GM21717 (cell line): ENCODE measurements at regions not wholly inside any gene's neighbourhood (a gene's known extent, or its start where the extent isn't known, plus 50 kb on each side); places are given as distances from the start of the nearest gene placed in this dataset.
"Not testable (repeated sequence)": the region's sequence is repeated elsewhere in the genome, so short reads cannot be mapped to it uniquely, and the experiment has no call there.

Experiments
- ATAC-seq: cut with Tn5 transposase; IDR thresholded peaks from one replicate; pipeline ENCODE4 v1.9.1; 2021; ENCODE audit warnings: mild to moderate bottlenecking, moderate library complexity; ENCODE audit not compliant: unreplicated experiment

DNA sequence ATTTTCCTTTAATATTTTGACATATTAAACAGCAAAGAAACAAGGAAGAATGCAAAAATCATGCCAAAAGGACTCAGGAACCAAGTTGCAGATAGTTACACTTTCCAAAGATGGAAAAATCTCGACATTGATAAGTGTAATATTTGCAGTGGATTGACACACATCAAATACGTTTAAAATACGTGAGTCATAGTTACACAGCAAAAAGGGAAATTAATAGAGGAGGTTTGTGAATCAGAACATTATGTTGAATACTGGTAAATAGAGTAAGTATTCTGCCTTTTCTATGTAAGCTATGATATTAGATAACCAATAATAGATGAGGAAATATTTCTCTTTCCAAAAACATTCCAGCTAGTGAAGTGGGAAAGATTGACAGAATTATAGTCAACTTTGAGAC lies 1761.3 kb upstream of the IGFBP7 start:
- ATAC-seq = no peak

DNA sequence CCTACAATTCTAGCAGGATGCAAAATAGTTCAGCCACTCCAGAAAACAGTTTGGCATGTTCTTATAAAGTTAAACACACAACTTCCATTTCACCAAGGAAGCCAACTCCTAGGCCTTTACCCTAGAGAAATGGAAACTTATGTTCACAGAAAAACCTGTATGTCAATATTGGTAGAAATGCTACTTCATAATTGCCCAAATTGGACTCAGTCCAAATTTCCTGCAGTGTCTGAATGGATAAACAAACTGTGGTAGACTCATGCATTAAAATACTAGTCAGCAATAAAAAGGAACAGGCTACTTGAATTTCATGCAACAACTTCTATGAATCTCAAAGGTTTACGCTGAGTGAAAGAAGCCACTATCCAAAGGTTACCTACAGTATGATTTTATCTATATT lies 1738.8 kb upstream of the IGFBP7 start:
- ATAC-seq = no peak

DNA sequence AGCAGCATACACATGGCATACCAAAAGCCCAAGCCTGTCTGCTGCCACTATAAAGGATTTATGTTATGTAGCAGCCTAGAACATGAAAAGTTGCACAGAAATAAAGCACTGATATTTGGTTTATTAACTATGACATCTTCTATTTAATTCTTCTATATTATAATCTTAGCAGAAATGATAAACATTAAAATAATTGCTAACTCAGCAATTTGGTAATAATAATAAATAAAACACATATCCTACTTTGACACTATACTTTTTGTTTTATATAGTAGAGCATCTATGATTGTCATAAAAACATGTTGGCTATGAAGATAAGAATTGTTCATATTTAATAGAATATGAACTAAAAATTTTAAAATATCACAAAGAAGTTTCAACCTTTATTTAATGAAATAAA lies 1733.3 kb upstream of the IGFBP7 start:
- ATAC-seq = no peak

DNA sequence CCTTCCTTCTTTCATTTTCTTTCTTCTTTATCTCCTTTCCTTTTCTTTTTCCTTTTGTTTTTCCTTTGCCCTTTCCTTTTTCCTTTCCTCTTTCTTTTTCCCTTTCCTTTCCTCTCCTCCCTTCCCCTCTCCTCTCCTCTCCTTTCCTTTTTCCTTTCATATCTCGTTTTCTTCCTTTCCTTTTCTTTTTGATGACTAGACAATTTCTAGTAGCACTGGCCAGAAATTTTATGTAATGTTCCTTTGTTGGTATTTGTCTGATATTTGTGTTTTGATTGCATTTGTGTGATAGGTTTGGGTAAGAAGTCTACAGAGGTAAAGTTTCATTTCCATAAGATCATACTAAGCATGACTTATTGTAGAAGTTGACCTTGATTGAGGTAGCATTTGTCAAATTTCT lies 1722.9 kb upstream of the IGFBP7 start:
- no peak for ATAC-seq

DNA sequence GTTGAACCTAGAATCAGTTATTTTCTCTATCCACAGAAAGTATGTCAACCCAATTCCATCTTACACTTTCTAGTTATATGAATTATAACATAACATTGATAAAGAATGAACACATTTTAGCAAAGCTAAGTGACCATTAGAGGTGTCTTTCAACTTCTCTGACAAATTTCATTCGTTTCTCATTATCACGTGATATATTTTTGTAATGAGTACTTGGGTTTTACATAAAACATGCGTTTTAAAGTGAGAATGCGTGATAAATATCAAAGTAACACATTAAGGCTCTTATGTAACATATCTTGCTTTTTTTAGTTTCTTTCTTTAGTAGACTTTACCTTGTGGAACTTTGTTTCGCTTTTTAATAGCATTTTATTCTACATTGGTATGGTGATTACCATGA lies 1715.1 kb upstream of the IGFBP7 start:
- no peak for ATAC-seq

DNA sequence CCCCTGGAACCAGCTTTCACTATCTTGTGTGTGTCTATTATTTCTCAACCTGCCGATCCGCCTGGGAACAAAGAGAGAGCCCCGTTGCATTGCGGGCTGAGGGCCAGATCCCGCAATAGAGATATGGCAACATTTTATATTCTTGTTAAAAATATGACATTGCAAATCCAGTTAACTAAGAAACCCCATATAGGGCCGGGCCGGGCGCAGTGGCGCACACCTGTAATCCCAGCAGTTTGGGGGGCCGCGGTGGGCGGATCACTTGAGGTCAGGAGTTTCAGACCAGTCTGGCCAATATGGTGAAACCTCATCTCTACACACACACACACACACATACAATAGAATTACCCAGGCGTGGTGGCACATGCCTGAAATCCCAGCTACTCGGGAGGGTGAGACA lies 1708.4 kb upstream of the IGFBP7 start:
- ATAC-seq = not testable (repeated sequence)

DNA sequence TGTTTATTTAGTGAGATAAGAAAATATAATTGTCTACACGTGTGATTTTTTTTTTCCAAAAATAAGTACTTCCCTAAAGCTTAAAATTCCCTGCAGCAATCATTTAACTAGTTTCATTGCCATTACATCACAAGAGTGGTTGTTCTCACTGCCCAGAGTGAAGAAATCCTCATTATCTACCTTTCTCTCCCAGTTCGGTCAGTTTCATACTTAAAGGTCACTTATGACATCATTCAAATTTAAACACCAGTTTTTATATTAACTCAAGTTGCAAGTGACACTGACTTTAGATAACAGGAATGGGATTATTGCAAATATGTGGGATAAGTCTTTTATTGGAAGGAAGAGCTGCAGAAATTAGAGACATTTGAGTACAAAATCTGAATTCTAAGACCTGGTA lies 1699.8 kb upstream of the IGFBP7 start:
- ATAC-seq = no peak

DNA sequence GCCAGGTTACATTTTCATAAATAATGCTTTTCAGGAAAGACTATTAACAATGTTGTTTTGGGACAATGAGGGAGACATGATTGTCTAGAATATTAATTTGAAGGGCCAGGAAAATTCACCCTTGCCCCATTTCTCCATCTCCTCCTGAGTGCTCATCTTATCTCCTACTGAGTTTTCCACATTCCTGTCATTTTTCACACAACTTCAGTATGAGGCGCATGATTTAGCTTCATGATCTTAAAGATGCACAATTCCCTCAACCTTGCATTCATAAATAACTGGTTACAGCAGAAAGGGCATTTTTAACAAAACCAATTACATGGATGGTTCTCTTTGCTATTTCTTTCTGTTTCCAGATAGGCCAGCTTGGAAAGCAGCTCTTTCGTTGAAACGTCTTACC lies 1699.2 kb upstream of the IGFBP7 start:
- ATAC-seq = no peak

DNA sequence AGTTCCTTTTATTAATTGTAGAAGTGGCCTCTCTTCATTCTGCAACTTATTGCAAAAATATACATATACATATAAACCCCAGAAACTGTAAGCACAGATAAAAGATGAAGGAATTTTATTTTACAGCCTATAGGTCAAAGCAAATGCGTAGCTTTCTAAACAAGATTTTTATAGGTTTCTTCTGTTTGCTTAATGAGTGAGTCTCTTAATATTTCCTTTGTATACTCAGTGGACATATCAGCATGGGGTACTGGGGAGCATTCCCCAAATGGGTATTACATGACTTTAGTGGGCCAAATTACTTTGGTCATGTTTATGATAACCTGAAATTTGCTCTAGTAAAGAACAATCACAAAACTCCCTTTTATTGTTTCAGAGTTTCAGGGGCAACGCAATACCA lies 1698.6 kb upstream of the IGFBP7 start:
- ATAC-seq = no peak

DNA sequence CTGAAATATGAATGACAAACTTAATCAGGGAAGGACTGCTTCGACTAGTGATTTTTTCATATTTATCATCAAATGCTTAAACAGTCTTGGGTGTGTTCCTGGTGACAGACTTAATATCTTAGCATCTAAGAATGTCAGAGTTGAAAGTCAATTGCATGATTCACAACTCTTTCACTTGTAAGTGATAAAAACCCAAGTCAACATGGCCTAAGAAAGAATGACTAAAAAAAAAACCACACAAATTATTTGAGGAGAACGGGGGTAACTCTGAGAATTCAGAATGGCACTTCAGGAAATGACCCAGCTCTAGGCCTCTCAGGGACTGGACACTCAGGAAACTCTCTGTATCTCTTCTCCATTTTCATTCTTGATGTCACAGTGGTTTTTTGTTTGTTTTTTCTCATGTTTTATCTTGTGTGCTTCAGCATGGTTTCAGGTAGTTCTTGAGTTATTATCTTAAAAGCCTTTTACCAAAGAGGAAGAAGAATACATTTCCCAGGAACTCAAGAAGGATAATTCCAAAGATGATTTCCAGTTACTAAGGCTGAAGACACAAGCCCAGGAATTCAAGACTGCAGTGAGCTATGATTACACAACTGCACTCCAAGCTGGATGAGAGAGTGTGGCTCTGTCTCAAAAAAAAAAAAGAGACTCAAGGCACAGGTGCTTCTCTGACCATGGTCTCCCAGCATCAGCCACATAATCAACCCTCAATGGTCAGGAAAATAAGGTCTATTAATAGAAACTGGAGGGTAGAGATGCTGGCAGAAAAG lies 1697.8 kb upstream of the IGFBP7 start:
- ATAC-seq = no peak

DNA sequence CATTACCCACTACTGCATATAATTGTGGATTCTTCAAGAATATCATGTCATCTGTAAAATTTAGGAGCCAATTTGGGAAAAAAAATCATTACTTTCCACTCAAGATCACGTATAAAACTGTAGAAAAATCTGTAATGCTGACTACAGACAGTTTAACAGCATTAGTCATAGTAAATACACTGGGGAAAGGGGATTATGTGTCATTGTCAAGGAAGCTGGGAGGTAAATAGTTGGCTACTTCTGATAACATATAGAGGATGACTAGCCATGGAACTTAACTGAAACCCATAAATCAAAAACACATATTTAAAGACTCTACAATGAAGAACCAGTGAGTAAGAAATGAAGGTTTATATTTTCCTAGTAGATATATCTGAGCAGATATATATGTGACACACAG lies 1666.4 kb upstream of the IGFBP7 start:
- no peak for ATAC-seq

DNA sequence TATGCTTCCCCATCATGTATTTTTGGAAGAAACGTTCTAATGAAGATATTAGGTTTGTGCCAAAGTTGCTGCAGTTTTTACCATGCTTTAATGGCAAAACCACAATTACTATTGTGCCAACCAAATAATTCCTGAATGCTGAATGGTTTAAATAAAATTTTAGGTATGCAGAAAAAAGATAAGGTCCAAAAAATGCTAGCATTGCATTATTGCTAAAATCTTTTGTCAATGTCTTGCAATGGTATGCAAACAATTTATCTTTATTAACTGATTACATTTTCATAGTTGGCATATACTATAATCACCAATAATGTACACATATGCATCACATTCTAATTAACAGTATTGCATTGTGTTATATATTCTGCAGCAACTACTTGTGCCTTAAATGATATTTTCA lies 1657.4 kb upstream of the IGFBP7 start:
- no peak for ATAC-seq

DNA sequence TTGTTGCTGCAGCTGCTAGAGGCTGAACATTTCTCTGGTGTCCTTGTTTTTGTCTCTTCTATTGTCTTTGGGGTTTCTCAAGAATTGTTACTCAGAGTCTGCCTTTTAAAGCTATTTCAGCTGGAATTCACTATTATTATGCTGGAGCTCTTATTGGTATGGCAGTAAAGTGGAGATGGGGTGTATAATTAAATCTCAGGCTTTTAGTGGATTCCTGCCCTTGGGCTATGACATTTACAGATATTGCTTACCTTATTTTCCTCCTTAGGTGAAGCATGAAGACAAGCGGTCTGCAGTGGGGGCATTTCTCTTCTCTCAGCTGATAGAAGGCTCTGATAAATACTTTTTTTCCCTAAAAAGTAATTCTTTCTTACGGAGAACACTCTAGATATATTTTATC lies 1656.6 kb upstream of the IGFBP7 start:
- no peak for ATAC-seq

DNA sequence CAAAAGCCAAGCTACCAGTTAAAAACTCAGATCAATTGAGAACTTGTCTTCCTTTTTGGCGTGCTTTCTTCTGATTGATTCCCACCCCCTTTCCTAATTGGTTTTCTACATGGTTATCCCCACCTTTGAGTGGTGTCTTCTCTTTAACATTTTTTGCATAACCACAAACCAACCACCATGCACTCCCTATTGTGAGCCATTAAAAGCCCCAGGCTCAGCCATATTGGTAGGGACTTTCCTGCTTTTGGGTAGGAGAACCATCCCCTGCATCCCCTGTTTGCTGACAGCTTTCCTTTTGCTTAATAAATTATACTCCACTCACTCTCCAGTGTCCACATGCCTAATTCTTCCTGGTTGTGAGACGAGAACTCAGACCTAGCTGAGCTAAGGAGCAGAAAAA lies 1651.4 kb upstream of the IGFBP7 start:
- ATAC-seq = no peak

DNA sequence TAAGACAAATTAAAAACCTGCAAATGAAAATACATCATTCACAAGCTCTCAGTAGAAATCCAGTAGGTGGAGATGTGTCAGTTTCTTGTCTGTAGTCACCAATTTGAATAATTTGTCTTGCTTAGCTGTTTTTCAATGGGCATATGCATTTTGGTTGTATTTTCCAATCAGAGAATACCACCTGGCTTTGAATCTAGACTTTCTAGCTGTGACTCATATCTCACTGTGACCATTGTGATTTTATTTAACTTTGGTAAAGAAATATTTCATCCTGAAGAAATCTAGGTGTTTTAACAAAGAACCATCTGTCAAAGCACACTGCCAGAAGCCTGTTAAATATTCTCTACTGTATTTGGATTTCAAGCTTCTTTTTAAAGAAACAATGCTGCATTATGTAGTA lies 1650.6 kb upstream of the IGFBP7 start:
- ATAC-seq = no peak

DNA sequence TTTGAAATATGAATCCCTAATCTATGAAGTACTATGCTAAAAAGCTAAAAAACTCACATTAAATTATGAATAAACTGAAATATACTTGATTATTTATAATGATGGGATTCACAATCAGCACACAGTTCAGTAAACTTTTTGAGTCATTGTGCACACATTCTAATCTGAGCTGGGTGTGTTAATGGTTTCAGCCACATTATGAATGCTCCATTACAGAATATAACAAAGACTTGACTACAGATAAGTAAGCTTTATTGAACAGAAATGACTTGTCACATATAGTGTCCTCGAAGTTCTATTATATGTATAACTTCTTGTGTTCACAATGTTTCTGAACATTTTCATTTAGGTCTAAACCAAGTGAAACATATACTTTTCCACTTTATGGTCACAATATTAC lies 1649.9 kb upstream of the IGFBP7 start:
- no peak for ATAC-seq

DNA sequence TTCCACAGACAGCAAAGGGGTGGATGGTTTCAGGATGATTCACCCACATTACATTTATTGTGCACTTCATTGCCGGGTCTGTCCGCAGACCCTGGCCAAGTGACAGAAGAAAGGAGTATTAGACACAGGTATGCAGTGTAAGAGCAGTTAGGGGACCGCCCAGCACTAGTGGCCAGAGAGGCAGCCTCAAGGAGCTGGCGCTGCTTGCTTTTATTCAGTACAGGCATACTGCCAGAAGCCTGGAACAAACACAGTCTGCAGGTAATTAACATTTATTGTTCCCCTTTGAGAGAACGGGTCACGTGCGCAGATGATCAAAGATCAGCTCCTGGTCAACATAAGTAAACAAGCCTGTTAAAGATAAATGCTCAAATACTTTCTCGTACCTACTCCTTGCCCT lies 1639.0 kb upstream of the IGFBP7 start:
- no peak for ATAC-seq

DNA sequence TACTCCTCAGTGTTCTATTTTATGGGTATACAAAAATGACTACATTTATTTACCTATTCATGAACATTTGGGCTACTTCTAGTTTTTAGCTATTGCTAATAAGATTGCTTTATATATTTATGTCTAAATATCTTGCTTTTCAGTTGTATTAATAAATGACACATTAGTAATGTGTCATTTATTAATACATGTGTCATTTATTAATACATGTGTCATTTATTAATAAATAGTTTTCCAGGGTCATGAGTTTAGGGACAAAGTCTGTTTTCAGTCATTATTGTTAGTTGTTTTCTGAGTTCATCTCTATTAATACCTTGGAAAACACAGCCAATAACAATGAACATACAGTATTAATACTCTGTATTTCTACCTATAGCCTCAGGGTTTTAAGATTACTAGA lies 1630.7 kb upstream of the IGFBP7 start:
- no peak for ATAC-seq

DNA sequence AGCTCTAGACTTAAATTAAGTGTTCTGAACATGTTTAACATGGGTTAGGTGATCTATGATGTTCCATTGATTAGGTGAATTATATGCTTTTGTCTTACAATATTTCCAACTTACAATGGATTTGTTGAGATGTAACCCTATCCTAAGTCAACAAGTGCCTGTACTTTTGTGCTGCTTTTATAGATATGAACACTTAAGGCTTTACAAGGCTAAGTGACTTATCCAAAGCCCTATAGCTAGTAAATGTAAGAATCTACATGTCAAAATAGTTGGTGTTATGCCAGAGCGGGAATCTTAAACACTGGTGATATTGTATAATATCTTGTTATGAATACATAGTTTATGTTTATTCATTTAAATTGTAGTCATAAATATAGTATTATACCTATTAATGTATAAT lies 1629.1 kb upstream of the IGFBP7 start:
- no peak for ATAC-seq

DNA sequence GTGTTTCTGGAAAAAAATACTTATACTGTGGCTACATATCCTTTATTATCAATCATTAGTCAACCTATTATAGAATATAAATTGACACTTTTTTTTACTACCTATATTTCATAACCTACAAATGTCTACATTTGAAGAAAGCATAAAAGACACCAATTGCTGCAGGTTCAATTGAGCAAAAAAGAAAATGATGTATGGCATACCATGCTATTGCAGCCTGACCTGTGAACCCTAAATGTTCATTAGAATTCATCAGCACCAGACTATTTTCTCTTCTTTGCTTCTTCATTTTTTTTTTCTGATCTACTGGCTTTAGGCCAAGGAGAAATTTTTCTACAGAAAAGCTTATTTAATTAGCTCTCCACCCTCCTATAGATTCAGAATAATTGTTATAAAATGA lies 1628.2 kb upstream of the IGFBP7 start:
- no peak for ATAC-seq

DNA sequence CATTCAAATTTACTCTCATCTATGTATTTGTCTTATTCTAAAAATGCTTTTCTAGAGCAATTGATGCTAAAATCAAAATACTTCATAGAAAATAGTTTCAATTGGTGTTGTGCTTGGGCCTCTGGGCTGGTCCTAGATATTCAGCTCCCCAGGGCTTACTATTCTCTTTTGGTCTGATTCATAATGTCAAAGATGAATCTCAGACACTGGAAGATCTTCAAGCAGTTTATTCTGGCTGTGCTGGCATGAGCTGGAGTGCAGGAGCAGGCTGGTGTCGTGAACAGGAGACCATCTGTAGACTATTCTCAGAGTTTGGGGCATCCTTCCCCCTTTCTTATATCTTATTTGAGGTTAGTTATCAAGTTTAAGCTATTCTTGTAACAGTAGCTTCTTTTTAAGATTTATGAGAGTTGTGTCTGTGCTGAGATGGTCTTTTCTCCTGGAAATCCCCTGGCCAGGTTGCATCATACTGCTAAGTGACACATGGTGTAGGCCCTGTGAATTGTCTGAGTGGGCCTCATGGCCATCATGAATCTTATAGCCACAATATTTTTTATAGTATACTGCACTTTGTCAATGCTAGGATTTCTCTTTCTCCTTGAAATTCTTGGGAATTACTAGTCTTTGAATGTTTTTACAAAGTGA lies 1624.0 kb upstream of the IGFBP7 start:
- no peak for ATAC-seq

DNA sequence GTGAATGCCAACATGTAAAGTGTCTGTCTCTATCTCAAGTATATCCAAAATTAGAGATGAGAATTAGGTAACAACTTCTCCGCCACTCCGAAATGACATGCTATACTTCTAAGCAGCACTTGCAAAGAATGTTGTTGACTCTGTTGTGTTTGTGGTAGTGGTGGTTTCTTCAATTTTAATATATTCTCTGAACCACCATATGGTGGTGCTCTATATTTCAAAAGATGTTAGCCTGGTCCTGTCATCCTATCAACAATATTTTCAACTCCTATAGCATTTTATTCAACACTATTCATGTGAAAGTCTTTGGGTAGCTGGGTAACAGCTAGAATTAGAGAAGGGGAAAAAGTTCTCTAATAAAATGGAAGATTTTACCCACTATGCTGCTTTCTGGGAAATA lies 1622.8 kb upstream of the IGFBP7 start:
- no peak for ATAC-seq

DNA sequence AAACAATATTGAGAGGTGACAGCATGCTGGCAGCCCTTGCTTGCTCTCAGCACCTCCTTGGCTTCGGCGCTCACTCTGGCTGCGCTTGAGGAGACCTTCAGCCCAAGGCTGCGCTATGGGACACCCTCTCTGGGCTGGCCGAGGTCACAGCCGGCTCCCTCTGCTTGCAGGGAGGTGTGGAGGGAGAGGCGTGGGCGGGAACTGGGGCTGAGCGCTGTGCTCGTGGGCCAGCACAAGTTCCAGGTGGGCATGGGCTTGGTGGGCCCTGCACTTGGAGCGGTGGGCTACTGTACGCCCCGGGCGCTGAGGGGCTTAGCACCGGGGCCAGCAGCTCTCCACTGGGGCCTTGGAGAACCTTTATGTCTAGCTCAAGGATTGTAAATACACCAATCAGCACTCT lies 1613.8 kb upstream of the IGFBP7 start:
- no peak for ATAC-seq
